ENCODE measurements at regions not wholly inside any gene's neighbourhood (a gene's known extent, or its start where the extent isn't known, plus 50 kb on each side); places are given as distances from the start of the nearest gene placed in this dataset.
"Not testable (repeated sequence)": the region's sequence is repeated elsewhere in the genome, so short reads cannot be mapped to it uniquely, and the experiment has no call there.

- H3K27ac Mint-ChIP-seq (ENCODE audit: unreplicated experiment) = no peak overlapping the region
- H3K27me3 Mint-ChIP-seq (ENCODE audit: low read depth) = no peaks in the 10 kb centered on the region
- no peak for DNase-seq (ENCODE audit: low read depth, low spot score)
- H3K36me3 Mint-ChIP-seq (ENCODE audit: low read depth) = no peaks in the 10 kb centered on the region
- TF ChIP-seq, protein P1, sequence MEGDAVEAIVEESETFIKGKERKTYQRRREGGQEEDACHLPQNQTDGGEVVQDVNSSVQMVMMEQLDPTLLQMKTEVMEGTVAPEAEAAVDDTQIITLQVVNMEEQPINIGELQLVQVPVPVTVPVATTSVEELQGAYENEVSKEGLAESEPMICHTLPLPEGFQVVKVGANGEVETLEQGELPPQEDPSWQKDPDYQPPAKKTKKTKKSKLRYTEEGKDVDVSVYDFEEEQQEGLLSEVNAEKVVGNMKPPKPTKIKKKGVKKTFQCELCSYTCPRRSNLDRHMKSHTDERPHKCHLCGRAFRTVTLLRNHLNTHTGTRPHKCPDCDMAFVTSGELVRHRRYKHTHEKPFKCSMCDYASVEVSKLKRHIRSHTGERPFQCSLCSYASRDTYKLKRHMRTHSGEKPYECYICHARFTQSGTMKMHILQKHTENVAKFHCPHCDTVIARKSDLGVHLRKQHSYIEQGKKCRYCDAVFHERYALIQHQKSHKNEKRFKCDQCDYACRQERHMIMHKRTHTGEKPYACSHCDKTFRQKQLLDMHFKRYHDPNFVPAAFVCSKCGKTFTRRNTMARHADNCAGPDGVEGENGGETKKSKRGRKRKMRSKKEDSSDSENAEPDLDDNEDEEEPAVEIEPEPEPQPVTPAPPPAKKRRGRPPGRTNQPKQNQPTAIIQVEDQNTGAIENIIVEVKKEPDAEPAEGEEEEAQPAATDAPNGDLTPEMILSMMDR (conservative IDR thresholded peaks at IDR 0.05) = no peak
- peaks cover 3% of the 10 kb centered on the region for H3K9me3 Mint-ChIP-seq
- H3K4me3 Mint-ChIP-seq = no peak overlapping the region
- H3K4me1 Mint-ChIP-seq = peaks cover 10% of the 10 kb centered on the region
These were observed 151.8 kb downstream of the SPATA18 start for GRCh38 chr4:52202931-52203330.

DNA sequence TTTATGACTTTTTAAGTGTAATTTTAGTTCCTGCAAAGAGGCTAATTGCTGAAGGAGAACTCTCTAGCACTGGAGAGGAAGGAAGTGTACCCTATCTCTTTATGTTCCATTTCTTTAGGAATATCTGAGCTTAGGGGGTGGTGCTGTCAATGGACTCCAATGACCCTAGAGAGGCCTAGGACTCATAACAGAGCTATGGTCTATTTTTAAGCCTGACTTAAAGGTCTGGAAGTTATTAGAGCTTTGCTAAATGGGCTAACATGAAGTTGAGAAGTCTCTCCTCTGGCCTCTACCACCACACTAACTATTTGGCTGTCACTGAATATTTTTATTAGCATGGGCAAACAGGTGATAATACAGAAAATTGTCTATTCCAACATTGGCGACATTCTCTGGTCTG lies 152.2 kb downstream of the SPATA18 start:
- no peaks in the 10 kb centered on the region for H3K27me3 Mint-ChIP-seq (ENCODE audit: low read depth)
- DNase-seq (ENCODE audit: low read depth, low spot score) = no peak
- H3K9me3 Mint-ChIP-seq = peaks cover 3% of the 10 kb centered on the region
- peaks cover 6% of the 10 kb centered on the region for H3K4me1 Mint-ChIP-seq
- TF ChIP-seq, protein P1 (conservative IDR thresholded peaks at IDR 0.05) = no peak
- H3K27ac Mint-ChIP-seq (ENCODE audit: unreplicated experiment) = no peak overlapping the region
- no peaks in the 10 kb centered on the region for H3K36me3 Mint-ChIP-seq (ENCODE audit: low read depth)
- no peak overlapping the region for H3K4me3 Mint-ChIP-seq

GRCh38 chr4:52204921-52205320 lies 153.8 kb downstream of the SPATA18 start:
- Mint-ChIP-seq H3K27ac (ENCODE audit: unreplicated experiment) (no peak overlapping the region), H3K4me3 (no peak overlapping the region), H3K27me3 (ENCODE audit: low read depth) (no peaks in the 10 kb centered on the region), H3K9me3 (peaks cover 3% of the 10 kb centered on the region), H3K36me3 (ENCODE audit: low read depth) (no peaks in the 10 kb centered on the region), H3K4me1 (no peaks in the 10 kb centered on the region)
- TF ChIP-seq, protein P1 (conservative IDR thresholded peaks at IDR 0.05) = no peak
- DNase-seq (ENCODE audit: low read depth, low spot score) = no peak

DNA sequence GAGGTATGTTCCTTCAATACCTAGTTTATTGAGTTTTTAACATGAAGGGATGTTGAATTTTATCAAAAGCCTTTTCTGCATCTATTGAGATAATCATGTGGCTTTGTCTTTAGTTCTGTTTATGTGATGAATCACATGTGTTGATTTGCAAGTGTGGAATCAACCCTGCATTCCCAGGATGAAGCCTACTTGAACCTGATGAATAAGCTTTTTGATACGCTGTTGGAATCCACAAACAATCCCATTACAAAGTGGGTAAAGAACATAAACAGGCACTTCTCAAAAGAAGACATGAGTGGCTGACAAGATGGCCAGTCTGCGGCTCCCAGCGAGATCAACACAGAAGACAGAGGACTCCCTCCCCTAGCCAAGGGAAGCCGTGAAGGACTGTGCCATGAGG lies 156.0 kb downstream of the SPATA18 start:
- H3K36me3 Mint-ChIP-seq (ENCODE audit: low read depth); H3K4me3 Mint-ChIP-seq; DNase-seq (ENCODE audit: low read depth, low spot score); H3K9me3 Mint-ChIP-seq; H3K4me1 Mint-ChIP-seq; H3K27me3 Mint-ChIP-seq (ENCODE audit: low read depth); H3K27ac Mint-ChIP-seq (ENCODE audit: unreplicated experiment): not testable (repeated sequence)

- H3K27ac Mint-ChIP-seq (ENCODE audit: unreplicated experiment) = no peak overlapping the region
- peaks cover 5% of the 10 kb centered on the region for H3K27me3 Mint-ChIP-seq (ENCODE audit: low read depth)
- DNase-seq (ENCODE audit: low read depth, low spot score) = no peak
- H3K4me3 Mint-ChIP-seq = no peak overlapping the region
- TF ChIP-seq, protein P1 (conservative IDR thresholded peaks at IDR 0.05) = no peak
- H3K9me3 Mint-ChIP-seq = peaks cover 7% of the 10 kb centered on the region
- H3K36me3 Mint-ChIP-seq (ENCODE audit: low read depth) = peaks cover 4% of the 10 kb centered on the region
- H3K4me1 Mint-ChIP-seq = no peaks in the 10 kb centered on the region
These were observed 161.6 kb downstream of the SPATA18 start for GRCh38 chr4:52212702-52213101.

GRCh38 chr4:52231526-52231925 lies 180.4 kb downstream of the SPATA18 start:
- Mint-ChIP-seq H3K4me3 (no peak overlapping the region), H3K9me3 (peaks cover 2% of the 10 kb centered on the region), H3K36me3 (ENCODE audit: low read depth) (no peaks in the 10 kb centered on the region), H3K4me1 (no peaks in the 10 kb centered on the region), H3K27me3 (ENCODE audit: low read depth) (peaks cover 12% of the 10 kb centered on the region), H3K27ac (ENCODE audit: unreplicated experiment) (no peak overlapping the region)
- TF ChIP-seq, protein P1 (conservative IDR thresholded peaks at IDR 0.05) = no peak
- no peak for DNase-seq (ENCODE audit: low read depth, low spot score)
